SK-N-SH treated with all-trans-retinoic acid at 6 μM for 48 hours (cell line): ENCODE measurements at regions not wholly inside any gene's neighbourhood (a gene's known extent, or its start where the extent isn't known, plus 50 kb on each side); places are given as distances from the start of the nearest gene placed in this dataset.

Experiments used
- ARNTL ChIP-seq: fragments of 450-650 bp; formaldehyde crosslinking; IDR thresholded peaks from 2 replicates; pipeline ENCODE4 v1.5.0; 2020; ENCODE audit warnings: low read depth, mild to moderate bottlenecking, moderate library complexity, borderline replicate concordance
- CSDC2 ChIP-seq: fragments of 250-450 bp; sonication (Bioruptor Pico); IDR thresholded peaks from 2 replicates; pipeline ENCODE4 v1.5.0; 2020; ENCODE audit warnings: mild to moderate bottlenecking, moderate library complexity
- PPARA ChIP-seq: fragments of 250-450 bp; sonication (Bioruptor Pico); IDR thresholded peaks from 2 replicates; pipeline ENCODE4 v1.5.0; 2020; ENCODE audit warnings: mild to moderate bottlenecking, borderline replicate concordance
- RARB ChIP-seq: fragments of 250-450 bp; sonication (Bioruptor Pico); IDR thresholded peaks from 2 replicates; pipeline ENCODE4 v1.8.0; 2021; ENCODE audit warnings: mild to moderate bottlenecking, moderate library complexity
- ZFP3 ChIP-seq: fragments of 250-450 bp; sonication (Bioruptor Pico); IDR thresholded peaks from 2 replicates; pipeline ENCODE4 v1.5.0; 2020; ENCODE audit warnings: mild to moderate bottlenecking, moderate library complexity
- TF ChIP-seq, protein P1 (sequence below): fragments of 250-450 bp; sonication (Bioruptor Pico); IDR thresholded peaks from 2 replicates; pipeline ENCODE4 v1.5.1; 2021; ENCODE audit warnings: mild to moderate bottlenecking, moderate library complexity
- TF ChIP-seq, protein P2 (sequence below): fragments of 250-450 bp; sonication (Bioruptor Pico); IDR thresholded peaks from 2 replicates; pipeline ENCODE4 v1.8.0; 2020; ENCODE audit warnings: mild to moderate bottlenecking, moderate library complexity, borderline replicate concordance

DNA sequence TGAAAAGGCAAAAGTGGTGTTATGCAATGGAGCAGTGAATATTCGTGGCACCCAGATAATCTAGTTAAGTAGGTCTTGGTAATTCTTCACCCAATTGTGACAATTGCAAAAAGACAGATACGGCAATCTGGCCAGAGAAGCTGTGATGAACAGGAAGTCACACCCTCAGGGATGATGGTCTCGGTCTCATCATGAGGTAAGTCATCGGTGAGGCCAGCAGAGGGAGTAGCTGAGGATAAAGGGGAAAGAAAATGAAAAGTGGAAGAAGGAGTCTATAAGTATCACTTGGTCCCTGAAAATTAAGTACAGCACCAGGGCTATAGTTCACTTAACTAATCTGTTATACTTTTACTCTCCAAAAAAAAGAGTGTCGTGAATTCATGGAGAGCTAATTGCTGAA, 258.8 kb upstream of the NCAM2 start:
- no peak for TF ChIP-seq ZFP3 (CRISPR knock-in tag)
- no peak for TF ChIP-seq CSDC2 (CRISPR knock-in tag)
- TF ChIP-seq, protein P1, sequence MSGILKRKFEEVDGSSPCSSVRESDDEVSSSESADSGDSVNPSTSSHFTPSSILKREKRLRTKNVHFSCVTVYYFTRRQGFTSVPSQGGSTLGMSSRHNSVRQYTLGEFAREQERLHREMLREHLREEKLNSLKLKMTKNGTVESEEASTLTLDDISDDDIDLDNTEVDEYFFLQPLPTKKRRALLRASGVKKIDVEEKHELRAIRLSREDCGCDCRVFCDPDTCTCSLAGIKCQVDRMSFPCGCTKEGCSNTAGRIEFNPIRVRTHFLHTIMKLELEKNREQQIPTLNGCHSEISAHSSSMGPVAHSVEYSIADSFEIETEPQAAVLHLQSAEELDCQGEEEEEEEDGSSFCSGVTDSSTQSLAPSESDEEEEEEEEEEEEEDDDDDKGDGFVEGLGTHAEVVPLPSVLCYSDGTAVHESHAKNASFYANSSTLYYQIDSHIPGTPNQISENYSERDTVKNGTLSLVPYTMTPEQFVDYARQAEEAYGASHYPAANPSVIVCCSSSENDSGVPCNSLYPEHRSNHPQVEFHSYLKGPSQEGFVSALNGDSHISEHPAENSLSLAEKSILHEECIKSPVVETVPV = no peak
- TF ChIP-seq PPARA (CRISPR knock-in tag) = no peak
- TF ChIP-seq, protein P2, sequence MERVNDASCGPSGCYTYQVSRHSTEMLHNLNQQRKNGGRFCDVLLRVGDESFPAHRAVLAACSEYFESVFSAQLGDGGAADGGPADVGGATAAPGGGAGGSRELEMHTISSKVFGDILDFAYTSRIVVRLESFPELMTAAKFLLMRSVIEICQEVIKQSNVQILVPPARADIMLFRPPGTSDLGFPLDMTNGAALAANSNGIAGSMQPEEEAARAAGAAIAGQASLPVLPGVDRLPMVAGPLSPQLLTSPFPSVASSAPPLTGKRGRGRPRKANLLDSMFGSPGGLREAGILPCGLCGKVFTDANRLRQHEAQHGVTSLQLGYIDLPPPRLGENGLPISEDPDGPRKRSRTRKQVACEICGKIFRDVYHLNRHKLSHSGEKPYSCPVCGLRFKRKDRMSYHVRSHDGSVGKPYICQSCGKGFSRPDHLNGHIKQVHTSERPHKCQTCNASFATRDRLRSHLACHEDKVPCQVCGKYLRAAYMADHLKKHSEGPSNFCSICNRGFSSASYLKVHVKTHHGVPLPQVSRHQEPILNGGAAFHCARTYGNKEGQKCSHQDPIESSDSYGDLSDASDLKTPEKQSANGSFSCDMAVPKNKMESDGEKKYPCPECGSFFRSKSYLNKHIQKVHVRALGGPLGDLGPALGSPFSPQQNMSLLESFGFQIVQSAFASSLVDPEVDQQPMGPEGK (CRISPR knock-in tag) = no peak
- TF ChIP-seq ARNTL (CRISPR knock-in tag) = no peak
- no peak for TF ChIP-seq RARB (CRISPR knock-in tag)
